Loucy (cell line): ENCODE measurements at regions not wholly inside any gene's neighbourhood (a gene's known extent, or its start where the extent isn't known, plus 50 kb on each side); places are given as distances from the start of the nearest gene placed in this dataset.

Source experiments
- H2AFZ ChIP-seq: fragments of 200-600 bp; sonication (generic); 2 replicates; pipeline ENCODE4 v1.6.0; 2016; ENCODE audit warnings: antibody characterized with exemption, mild to moderate bottlenecking, low read length, moderate library complexity
- H3F3A ChIP-seq: fragments of 200-600 bp; 2 replicates; pipeline ENCODE4 v1.6.0; 2016; ENCODE audit warnings: antibody characterized with exemption, low read depth, mild to moderate bottlenecking
- H3K27me3 ChIP-seq: fragments of 200-600 bp; sonication (generic); 2 replicates; pipeline ENCODE4 v1.6.1; 2014; ENCODE audit warnings: low read length, mild to moderate bottlenecking; ENCODE audit not compliant: insufficient read depth, poor library complexity, severe bottlenecking
- H3K36me3 ChIP-seq: fragments of 200-600 bp; sonication (generic); 2 replicates; pipeline ENCODE4 v1.6.1; 2016; ENCODE audit warnings: low read length; ENCODE audit not compliant: insufficient read depth
- H3K4me1 ChIP-seq: fragments of 200-600 bp; sonication (generic); 2 replicates; pipeline ENCODE4 v1.5.1; 2014; ENCODE audit warnings: low read length, mild to moderate bottlenecking; ENCODE audit not compliant: insufficient read depth, poor library complexity, severe bottlenecking
- H3K4me2 ChIP-seq: fragments of 200-600 bp; sonication (generic); 2 replicates; pipeline ENCODE4 v1.6.0; 2014; ENCODE audit warnings: antibody characterized with exemption, low read length, low read depth, mild to moderate bottlenecking; ENCODE audit not compliant: poor library complexity, severe bottlenecking
- H3K4me3 ChIP-seq: fragments of 200-600 bp; sonication (generic); 2 replicates; pipeline ENCODE4 v1.5.1; 2014; ENCODE audit warnings: low read length, mild to moderate bottlenecking, mixed read lengths; ENCODE audit not compliant: poor library complexity, severe bottlenecking
- H3K79me2 ChIP-seq: fragments of 200-600 bp; sonication (generic); 2 replicates; pipeline ENCODE4 v1.6.1; 2014; ENCODE audit warnings: low read length; ENCODE audit not compliant: insufficient read depth
- H3K9ac ChIP-seq: fragments of 200-600 bp; sonication (generic); 2 replicates; pipeline ENCODE4 v1.6.0; 2014; ENCODE audit warnings: mild to moderate bottlenecking, low read depth, low read length, moderate library complexity; ENCODE audit not compliant: poor library complexity, severe bottlenecking
- H3K9me2 ChIP-seq: fragments of 200-600 bp; sonication (generic); replicated peaks from 2 replicates; pipeline ENCODE4 v1.6.1; 2016; ENCODE audit warnings: low read depth, low read length, mixed read lengths
- H3K9me3 ChIP-seq: fragments of 200-600 bp; sonication (generic); 2 replicates; pipeline ENCODE4 v1.6.1; 2014; ENCODE audit warnings: mild to moderate bottlenecking, antibody characterized with exemption, low read length, low read depth; ENCODE audit not compliant: insufficient read depth
- H4K20me1 ChIP-seq: fragments of 200-600 bp; sonication (generic); 2 replicates; pipeline ENCODE4 v1.6.0; 2014; ENCODE audit warnings: antibody characterized with exemption, low read length, mild to moderate bottlenecking; ENCODE audit not compliant: insufficient read depth, poor library complexity, severe bottlenecking
- EZH2phosphoT487 ChIP-seq: fragments of 200-600 bp; IDR thresholded peaks from 2 replicates; pipeline ENCODE4 v1.6.1; 2018; ENCODE audit warnings: antibody characterized with exemption, mild to moderate bottlenecking, moderate library complexity, borderline replicate concordance
- TF ChIP-seq, protein P1 (sequence below): fragments of 200-600 bp; sonication (generic); conservative IDR thresholded peaks from 2 replicates; pipeline ENCODE4 v1.5.1; 2014; ENCODE audit warnings: mild to moderate bottlenecking, antibody characterized with exemption, low read length

DNA sequence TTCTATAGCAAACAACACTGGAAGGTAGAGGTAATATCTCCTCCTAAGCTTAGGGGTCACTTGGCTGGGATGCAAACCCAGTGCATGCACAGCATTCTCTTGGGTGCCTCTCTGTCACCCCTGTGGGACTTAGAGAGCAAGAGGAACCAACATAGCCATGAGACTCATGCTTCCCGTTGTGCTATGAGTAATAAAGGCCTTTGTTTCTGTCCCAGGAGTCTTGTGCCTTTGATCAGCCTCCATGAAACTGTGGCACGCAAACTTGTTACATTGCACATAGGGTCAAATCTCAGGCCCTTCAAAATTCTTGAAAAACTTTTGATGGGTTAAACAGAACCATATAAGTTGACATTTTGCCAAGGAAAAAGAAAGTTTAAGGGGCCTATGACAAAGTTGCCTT, 272.8 kb downstream of the TAF11L14 start:
- Histone ChIP-seq H3F3A (no peaks in the 10 kb centered on the region), H4K20me1 (no peaks in the 10 kb centered on the region), H3K4me2 (no peak overlapping the region), H3K36me3 (no peaks in the 10 kb centered on the region), H3K27me3 (no peaks in the 10 kb centered on the region), H2AFZ (no peak overlapping the region), H3K4me1 (no peaks in the 10 kb centered on the region), H3K9me2 (no peaks in the 10 kb centered on the region), H3K79me2 (no peaks in the 10 kb centered on the region), H3K9ac (no peak overlapping the region), H3K4me3 (no peak overlapping the region), H3K9me3 (no peaks in the 10 kb centered on the region)
- TF ChIP-seq EZH2phosphoT487, result no peak
- TF ChIP-seq, protein P1, sequence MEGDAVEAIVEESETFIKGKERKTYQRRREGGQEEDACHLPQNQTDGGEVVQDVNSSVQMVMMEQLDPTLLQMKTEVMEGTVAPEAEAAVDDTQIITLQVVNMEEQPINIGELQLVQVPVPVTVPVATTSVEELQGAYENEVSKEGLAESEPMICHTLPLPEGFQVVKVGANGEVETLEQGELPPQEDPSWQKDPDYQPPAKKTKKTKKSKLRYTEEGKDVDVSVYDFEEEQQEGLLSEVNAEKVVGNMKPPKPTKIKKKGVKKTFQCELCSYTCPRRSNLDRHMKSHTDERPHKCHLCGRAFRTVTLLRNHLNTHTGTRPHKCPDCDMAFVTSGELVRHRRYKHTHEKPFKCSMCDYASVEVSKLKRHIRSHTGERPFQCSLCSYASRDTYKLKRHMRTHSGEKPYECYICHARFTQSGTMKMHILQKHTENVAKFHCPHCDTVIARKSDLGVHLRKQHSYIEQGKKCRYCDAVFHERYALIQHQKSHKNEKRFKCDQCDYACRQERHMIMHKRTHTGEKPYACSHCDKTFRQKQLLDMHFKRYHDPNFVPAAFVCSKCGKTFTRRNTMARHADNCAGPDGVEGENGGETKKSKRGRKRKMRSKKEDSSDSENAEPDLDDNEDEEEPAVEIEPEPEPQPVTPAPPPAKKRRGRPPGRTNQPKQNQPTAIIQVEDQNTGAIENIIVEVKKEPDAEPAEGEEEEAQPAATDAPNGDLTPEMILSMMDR, result no peak

DNA sequence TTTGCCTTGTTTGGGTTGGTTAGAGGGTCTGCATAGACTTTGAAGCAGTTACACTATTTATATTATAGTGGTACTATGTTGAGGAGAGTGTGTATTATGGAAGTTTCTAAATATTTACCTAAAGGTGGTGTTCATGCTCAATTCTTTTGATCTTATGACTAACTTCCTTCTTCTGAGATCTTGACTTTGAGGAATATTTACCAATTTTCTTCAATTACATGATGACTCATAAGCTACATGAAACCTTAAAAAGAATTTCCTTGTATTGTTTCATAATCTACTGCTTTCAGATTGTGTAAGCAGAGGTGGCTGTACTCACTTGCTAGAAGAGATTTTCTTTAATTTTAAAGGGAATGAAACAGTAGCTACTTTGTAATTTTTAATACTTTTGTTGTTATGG, 276.1 kb downstream of the TAF11L14 start:
- Histone ChIP-seq H3K9ac (no peak overlapping the region), H3K27me3 (no peaks in the 10 kb centered on the region), H3K9me2 (no peaks in the 10 kb centered on the region), H3F3A (no peaks in the 10 kb centered on the region), H4K20me1 (no peaks in the 10 kb centered on the region), H2AFZ (no peak overlapping the region), H3K79me2 (no peaks in the 10 kb centered on the region), H3K4me3 (no peak overlapping the region), H3K4me2 (no peak overlapping the region), H3K9me3 (no peaks in the 10 kb centered on the region), H3K36me3 (no peaks in the 10 kb centered on the region), H3K4me1 (no peaks in the 10 kb centered on the region)
- TF ChIP-seq, protein P1, result no peak
- TF ChIP-seq EZH2phosphoT487, result no peak

GRCh38 chr5:17912794-17913193, 278.5 kb downstream of the TAF11L14 start:
- no peaks in the 10 kb centered on the region for H3K36me3 ChIP-seq
- H3K9me3 ChIP-seq, result no peaks in the 10 kb centered on the region
- no peak overlapping the region for H3K4me3 ChIP-seq
- no peaks in the 10 kb centered on the region for H3K9me2 ChIP-seq
- TF ChIP-seq, protein P1, result no peak
- no peak overlapping the region for H2AFZ ChIP-seq
- H3F3A ChIP-seq, result no peaks in the 10 kb centered on the region
- H3K9ac ChIP-seq, result no peak overlapping the region
- H3K79me2 ChIP-seq, result no peaks in the 10 kb centered on the region
- no peak overlapping the region for H3K4me2 ChIP-seq
- no peaks in the 10 kb centered on the region for H3K4me1 ChIP-seq
- no peaks in the 10 kb centered on the region for H3K27me3 ChIP-seq
- no peaks in the 10 kb centered on the region for H4K20me1 ChIP-seq
